ENCODE measurements at regions not wholly inside any gene's neighbourhood (a gene's known extent, or its start where the extent isn't known, plus 50 kb on each side); places are given as distances from the start of the nearest gene placed in this dataset.

GRCh38 chr14:22488522-22489243 lies 100.3 kb downstream of the DAD1 start:
- no peak for DNase-seq (ENCODE audit: low spot score)
- no peak for TF ChIP-seq CTCF (IDR thresholded peaks at IDR 0.05; ENCODE audit: extremely low read depth, insufficient read depth, missing control alignments)
- in situ Hi-C loops (cut with MboI; ENCODE audit: low pct_unique_long_range_greater_than_20kb, low sequenced_read_pairs, unreplicated experiment) = no loop called here

GRCh38 chr14:22487941-22488340 lies 101.1 kb downstream of the DAD1 start:
- no peak for TF ChIP-seq CTCF (IDR thresholded peaks at IDR 0.05; ENCODE audit: extremely low read depth, insufficient read depth, missing control alignments)
- in situ Hi-C loops (cut with MboI; ENCODE audit: low pct_unique_long_range_greater_than_20kb, low sequenced_read_pairs, unreplicated experiment) = no loop called here
- DNase-seq (ENCODE audit: low spot score) = no peak

- TF ChIP-seq CTCF (IDR thresholded peaks at IDR 0.05; ENCODE audit: extremely low read depth, insufficient read depth, missing control alignments) = no peak
- in situ Hi-C loops (cut with MboI; ENCODE audit: low pct_unique_long_range_greater_than_20kb, low sequenced_read_pairs, unreplicated experiment) = no loop called here
- no peak for DNase-seq (ENCODE audit: low spot score)
Measured at GRCh38 chr14:22487401-22487800, 101.6 kb downstream of the DAD1 start.

- no peak for TF ChIP-seq CTCF (IDR thresholded peaks at IDR 0.05; ENCODE audit: extremely low read depth, insufficient read depth, missing control alignments)
- in situ Hi-C loops (cut with MboI; ENCODE audit: low pct_unique_long_range_greater_than_20kb, low sequenced_read_pairs, unreplicated experiment) = no loop called here
- DNase-seq (ENCODE audit: low spot score) = no peak
Measured at GRCh38 chr14:22486675-22487074, 102.3 kb downstream of the DAD1 start.

- in situ Hi-C loops (cut with MboI; ENCODE audit: low pct_unique_long_range_greater_than_20kb, low sequenced_read_pairs, unreplicated experiment) = no loop called here
- no peak for TF ChIP-seq CTCF (IDR thresholded peaks at IDR 0.05; ENCODE audit: extremely low read depth, insufficient read depth, missing control alignments)
- no peak for DNase-seq (ENCODE audit: low spot score)
Measured at GRCh38 chr14:22485649-22486048, 103.4 kb downstream of the DAD1 start.

GRCh38 chr14:22485178-22485577 lies 103.8 kb downstream of the DAD1 start:
- DNase-seq (ENCODE audit: low spot score) = no peak
- in situ Hi-C loops (cut with MboI; ENCODE audit: low pct_unique_long_range_greater_than_20kb, low sequenced_read_pairs, unreplicated experiment) = no loop called here
- no peak for TF ChIP-seq CTCF (IDR thresholded peaks at IDR 0.05; ENCODE audit: extremely low read depth, insufficient read depth, missing control alignments)

Measured in GM13977 (cell line).